ENCODE measurements at regions not wholly inside any gene's neighbourhood (a gene's known extent, or its start where the extent isn't known, plus 50 kb on each side); places are given as distances from the start of the nearest gene placed in this dataset. TPM values are rescaled to one million over a fixed set of nuclear protein-coding genes. Genes with fewer than 3 reads are reported as not detected.

GRCh38 chr3:174784206-174784934, 74.8 kb upstream of the NAALADL2 start:
- DNase-seq (ENCODE audit: extremely low spot score in 2 of 2) = no peak
- no peaks in the 10 kb centered on the region for H3K4me1 ChIP-seq
- intact Hi-C loops (cut with DNase I) = no loop called here
- no peaks in the 10 kb centered on the region for H3K36me3 ChIP-seq
- no peak overlapping the region for H3K4me3 ChIP-seq
- H3K27ac ChIP-seq = no peak overlapping the region
- H3K27me3 ChIP-seq = no peaks in the 10 kb centered on the region
- H3K9me3 ChIP-seq = no peaks in the 10 kb centered on the region
- TF ChIP-seq POLR2A (IDR thresholded peaks at IDR 0.05) (no peak), POLR2AphosphoS5 (IDR thresholded peaks at IDR 0.05; ENCODE audit: insufficient read depth in 1 of 2, low read depth in 1 of 2) (no peak), CTCF (IDR thresholded peaks at IDR 0.05) (no peak)

- intact Hi-C loops (cut with DNase I) = no loop called here
- H3K27me3 ChIP-seq = no peaks in the 10 kb centered on the region
These were observed 72.3 kb upstream of the NAALADL2 start for GRCh38 chr3:174786825-174787224.

GRCh38 chr3:174791161-174791560, 68.0 kb upstream of the NAALADL2 start:
- intact Hi-C loops (cut with DNase I) = no loop called here
- peaks cover 4% of the 10 kb centered on the region for H3K4me1 ChIP-seq
- no peak overlapping the region for H3K4me3 ChIP-seq
- DNase-seq (ENCODE audit: extremely low spot score in 2 of 2) = no peak
- TF ChIP-seq CTCF (IDR thresholded peaks at IDR 0.05) = no peak
- TF ChIP-seq POLR2A (IDR thresholded peaks at IDR 0.05) = no peak
- TF ChIP-seq POLR2AphosphoS5 (IDR thresholded peaks at IDR 0.05; ENCODE audit: insufficient read depth in 1 of 2, low read depth in 1 of 2) = no peak
- H3K27me3 ChIP-seq = no peaks in the 10 kb centered on the region
- H3K27ac ChIP-seq = no peak overlapping the region
- H3K36me3 ChIP-seq = no peaks in the 10 kb centered on the region
- no peaks in the 10 kb centered on the region for H3K9me3 ChIP-seq

More at GRCh38 chr3:174786825-174787224, 72.3 kb upstream of the NAALADL2 start:
- no peaks in the 10 kb centered on the region for H3K9me3 ChIP-seq
- no peaks in the 10 kb centered on the region for H3K36me3 ChIP-seq
- TF ChIP-seq POLR2AphosphoS5 (IDR thresholded peaks at IDR 0.05; ENCODE audit: insufficient read depth in 1 of 2, low read depth in 1 of 2) (no peak), CTCF (IDR thresholded peaks at IDR 0.05) (no peak), POLR2A (IDR thresholded peaks at IDR 0.05) (no peak)
- no peak for DNase-seq (ENCODE audit: extremely low spot score in 2 of 2)
- H3K4me3 ChIP-seq = no peak overlapping the region
- H3K27ac ChIP-seq = no peak overlapping the region
- no peaks in the 10 kb centered on the region for H3K4me1 ChIP-seq

- no peak for DNase-seq (ENCODE audit: extremely low spot score in 2 of 2)
- no peaks in the 10 kb centered on the region for H3K36me3 ChIP-seq
- no peak for TF ChIP-seq POLR2A (IDR thresholded peaks at IDR 0.05)
- no peak for TF ChIP-seq POLR2AphosphoS5 (IDR thresholded peaks at IDR 0.05; ENCODE audit: insufficient read depth in 1 of 2, low read depth in 1 of 2)
- TF ChIP-seq CTCF (IDR thresholded peaks at IDR 0.05) = no peak
- H3K9me3 ChIP-seq = no peaks in the 10 kb centered on the region
- H3K27ac ChIP-seq = no peak overlapping the region
- no peaks in the 10 kb centered on the region for H3K27me3 ChIP-seq
- no peak overlapping the region for H3K4me3 ChIP-seq
- intact Hi-C loops (cut with DNase I) = no loop called here
- H3K4me1 ChIP-seq = peaks cover 4% of the 10 kb centered on the region
These were observed 66.3 kb upstream of the NAALADL2 start for GRCh38 chr3:174792864-174793263.

Small RNA genes lying in the stretch of these regions (small RNA-seq; reads per million reads assigned to genes)
- not detected for gene RN7SKP40

Measured in vagina (tissue), 2 donors.